ENCODE measurements at regions not wholly inside any gene's neighbourhood (a gene's known extent, or its start where the extent isn't known, plus 50 kb on each side); places are given as distances from the start of the nearest gene placed in this dataset.

DNA sequence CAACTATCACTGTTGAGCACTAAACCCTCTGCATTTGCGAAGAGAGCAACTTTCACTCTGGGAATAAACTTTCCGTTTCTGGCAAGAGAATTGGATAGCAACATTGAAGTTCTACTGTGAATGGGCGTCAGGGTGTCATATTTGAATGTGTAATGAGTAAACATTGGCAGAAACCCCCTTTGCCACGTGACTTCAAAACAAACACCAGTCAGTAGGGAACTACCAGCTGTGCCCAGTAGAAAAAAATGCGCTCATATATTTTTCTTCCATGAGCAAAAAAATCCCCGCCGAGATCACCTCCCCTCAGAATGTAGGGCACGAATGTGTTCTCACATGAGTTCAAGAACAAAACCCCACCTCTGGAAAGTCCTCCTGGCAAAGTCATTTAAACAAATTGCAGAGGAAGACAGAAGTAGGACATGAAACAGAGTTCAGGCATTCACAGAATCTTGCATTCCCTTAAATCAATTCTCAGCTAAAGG, 80.6 kb downstream of the BTG1 start:
- TF ChIP-seq EZH2 (IDR thresholded peaks at IDR 0.05; ENCODE audit: borderline replicate concordance, low read depth, low read length, poor library complexity, severe bottlenecking): no peak
- TF ChIP-seq, protein P1, sequence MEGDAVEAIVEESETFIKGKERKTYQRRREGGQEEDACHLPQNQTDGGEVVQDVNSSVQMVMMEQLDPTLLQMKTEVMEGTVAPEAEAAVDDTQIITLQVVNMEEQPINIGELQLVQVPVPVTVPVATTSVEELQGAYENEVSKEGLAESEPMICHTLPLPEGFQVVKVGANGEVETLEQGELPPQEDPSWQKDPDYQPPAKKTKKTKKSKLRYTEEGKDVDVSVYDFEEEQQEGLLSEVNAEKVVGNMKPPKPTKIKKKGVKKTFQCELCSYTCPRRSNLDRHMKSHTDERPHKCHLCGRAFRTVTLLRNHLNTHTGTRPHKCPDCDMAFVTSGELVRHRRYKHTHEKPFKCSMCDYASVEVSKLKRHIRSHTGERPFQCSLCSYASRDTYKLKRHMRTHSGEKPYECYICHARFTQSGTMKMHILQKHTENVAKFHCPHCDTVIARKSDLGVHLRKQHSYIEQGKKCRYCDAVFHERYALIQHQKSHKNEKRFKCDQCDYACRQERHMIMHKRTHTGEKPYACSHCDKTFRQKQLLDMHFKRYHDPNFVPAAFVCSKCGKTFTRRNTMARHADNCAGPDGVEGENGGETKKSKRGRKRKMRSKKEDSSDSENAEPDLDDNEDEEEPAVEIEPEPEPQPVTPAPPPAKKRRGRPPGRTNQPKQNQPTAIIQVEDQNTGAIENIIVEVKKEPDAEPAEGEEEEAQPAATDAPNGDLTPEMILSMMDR (conservative IDR thresholded peaks at IDR 0.05; ENCODE audit: low read depth, low read length): no peak

All from A673 (cell line).